Ammon's horn (tissue), 1 donor: ENCODE measurements at regions not wholly inside any gene's neighbourhood (a gene's known extent, or its start where the extent isn't known, plus 50 kb on each side); places are given as distances from the start of the nearest gene placed in this dataset.

Source experiments
- DNase-seq: peaks from one replicate; pipeline ENCODE4 v3.0.0-alpha.2; 2016; ENCODE audit warnings: low spot score

- no peak for DNase-seq
These were observed 645.0 kb downstream of the PTPRC start for GRCh38 chr1:199283794-199284193.

GRCh38 chr1:199287206-199287605 lies 648.4 kb downstream of the PTPRC start:
- no peak for DNase-seq

- no peak for DNase-seq
These were observed 648.8 kb downstream of the PTPRC start for GRCh38 chr1:199287647-199288046.

GRCh38 chr1:199290186-199290585 lies 651.3 kb downstream of the PTPRC start:
- no peak for DNase-seq

GRCh38 chr1:199291022-199291740 lies 652.3 kb downstream of the PTPRC start:
- DNase-seq: no peak

GRCh38 chr1:199292896-199293295 lies 654.1 kb downstream of the PTPRC start:
- DNase-seq: no peak

- DNase-seq: no peak
These were observed 656.3 kb downstream of the PTPRC start for GRCh38 chr1:199295107-199295506.

GRCh38 chr1:199297174-199297573 lies 658.3 kb downstream of the PTPRC start:
- DNase-seq: no peak

- DNase-seq: no peak
These were observed 659.0 kb downstream of the PTPRC start for GRCh38 chr1:199297887-199298286.

DNA sequence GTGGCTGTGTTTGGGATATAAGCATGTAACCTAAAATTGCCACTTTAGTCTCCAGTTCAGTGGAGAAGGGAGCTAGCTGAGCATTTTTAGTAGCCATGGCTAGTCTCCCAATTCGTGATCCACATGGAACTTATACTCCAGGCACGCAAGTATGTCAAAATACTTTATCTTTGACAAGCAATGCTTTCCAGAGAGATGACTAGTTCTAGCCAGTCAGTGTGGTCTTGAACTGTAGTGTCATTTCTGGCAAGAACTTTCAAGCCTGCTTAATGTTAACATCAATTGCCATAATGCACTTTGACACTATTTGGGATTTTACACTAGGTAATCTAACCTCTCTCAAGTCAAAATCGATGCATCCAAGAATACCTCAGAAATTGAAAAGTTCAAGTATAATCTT lies 660.0 kb downstream of the PTPRC start:
- DNase-seq: no peak

DNA sequence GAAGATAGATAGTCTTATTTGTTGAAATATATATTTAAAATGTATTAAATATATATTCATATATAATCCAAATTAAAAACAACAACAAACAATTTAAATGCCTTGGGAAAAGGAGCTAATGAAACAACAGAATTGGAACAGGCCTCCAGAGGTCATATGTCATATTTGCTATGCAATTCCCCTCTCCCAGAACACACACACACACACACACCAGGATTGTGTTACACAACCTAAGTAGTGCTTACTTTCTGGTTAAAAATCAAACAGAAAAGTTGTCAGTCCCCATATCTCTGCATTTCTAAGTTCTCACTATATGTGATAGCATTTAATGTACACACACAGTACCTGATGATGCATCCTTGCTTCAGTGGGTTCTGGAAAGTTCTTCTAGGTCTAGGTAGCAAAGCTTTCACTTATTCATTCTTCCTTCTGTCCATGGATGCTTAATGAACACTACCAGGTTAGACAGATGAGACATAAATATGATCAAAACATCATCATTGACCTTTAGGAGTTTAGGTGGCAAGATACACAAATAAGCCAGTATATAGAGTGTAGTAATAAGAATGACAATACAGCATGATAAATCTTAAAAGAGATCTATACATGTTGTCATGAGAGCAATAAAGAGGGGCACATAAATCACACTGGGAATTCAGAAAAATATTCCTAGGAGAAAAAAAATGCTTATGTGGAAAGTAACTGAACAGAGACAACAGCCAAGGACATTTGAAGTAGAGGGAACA lies 662.8 kb downstream of the PTPRC start:
- DNase-seq: no peak

DNA sequence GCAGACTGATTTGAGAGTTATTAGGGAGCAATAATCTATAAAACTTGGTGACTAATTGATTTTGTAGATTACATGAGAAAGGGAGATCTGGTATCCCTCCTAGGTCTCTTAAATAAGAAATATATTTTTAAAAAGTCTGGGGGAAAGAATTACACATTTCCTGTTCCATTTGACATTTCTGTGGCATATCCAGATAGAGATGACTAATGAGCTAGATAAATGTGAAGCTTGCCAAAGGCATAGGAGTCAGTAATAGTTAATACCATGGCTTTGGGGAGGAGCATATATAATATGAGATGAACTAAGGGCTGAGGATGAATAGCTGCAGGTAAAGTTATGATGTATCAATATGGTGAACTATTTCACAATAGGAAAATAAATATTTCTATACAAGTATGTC lies 663.7 kb downstream of the PTPRC start:
- no peak for DNase-seq

GRCh38 chr1:199303035-199303434 lies 664.2 kb downstream of the PTPRC start:
- no peak for DNase-seq

- no peak for DNase-seq
These were observed 666.2 kb downstream of the PTPRC start for GRCh38 chr1:199305053-199305452.

GRCh38 chr1:199307496-199308264 lies 668.8 kb downstream of the PTPRC start:
- DNase-seq: no peak

- DNase-seq: no peak
These were observed 669.6 kb downstream of the PTPRC start for GRCh38 chr1:199308349-199308846.

GRCh38 chr1:199310708-199311107 lies 671.9 kb downstream of the PTPRC start:
- DNase-seq: no peak

GRCh38 chr1:199311478-199312262 lies 672.8 kb downstream of the PTPRC start:
- DNase-seq: no peak

DNA sequence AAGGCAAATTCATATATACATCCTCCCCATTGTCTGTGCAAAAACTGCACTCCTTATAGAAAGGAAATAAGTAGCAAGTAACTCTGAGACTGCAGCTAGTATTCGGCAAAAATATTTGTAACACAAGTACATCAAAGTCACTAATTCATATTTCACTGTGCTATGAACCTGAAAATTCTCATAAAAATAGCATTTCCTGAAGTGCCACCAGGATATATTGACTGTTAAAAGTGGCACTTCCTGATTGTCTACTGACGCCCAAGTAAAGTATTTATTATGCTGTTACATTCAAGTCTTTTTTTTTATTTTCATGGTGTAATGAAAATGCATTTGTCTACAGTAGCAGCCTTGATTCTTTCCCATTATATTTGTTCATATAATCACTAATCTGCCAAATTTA lies 673.8 kb downstream of the PTPRC start:
- no peak for DNase-seq

GRCh38 chr1:199313444-199313843 lies 674.6 kb downstream of the PTPRC start:
- no peak for DNase-seq

DNA sequence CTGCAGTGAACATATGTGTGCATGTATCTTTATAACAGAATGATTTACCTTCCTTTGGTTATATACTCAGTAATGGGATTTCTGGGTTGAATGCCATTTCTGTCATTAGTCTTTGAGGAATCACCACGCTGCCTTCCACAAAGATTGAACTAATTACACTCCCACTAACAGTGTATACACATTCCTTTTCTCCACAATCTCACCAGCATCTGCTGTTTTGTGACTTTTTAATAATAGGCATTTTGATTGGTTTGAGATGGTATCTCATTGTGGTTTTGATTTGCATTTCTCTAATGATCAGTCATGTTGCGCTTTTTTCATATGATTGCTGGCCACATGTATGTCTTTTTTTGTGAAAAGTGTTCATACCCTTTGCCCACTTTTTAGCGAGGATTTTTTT lies 680.5 kb downstream of the PTPRC start:
- no peak for DNase-seq

GRCh38 chr1:199322278-199322677 lies 683.4 kb downstream of the PTPRC start:
- DNase-seq: no peak
